ENCODE measurements at regions not wholly inside any gene's neighbourhood (a gene's known extent, or its start where the extent isn't known, plus 50 kb on each side); places are given as distances from the start of the nearest gene placed in this dataset.

- TF ChIP-seq CTCF (conservative IDR thresholded peaks at IDR 0.05) = no peak
- TF ChIP-seq EZH2 (IDR thresholded peaks at IDR 0.05; ENCODE audit: low read depth) = no peak
Measured at GRCh38 chr7:132065989-132066603, 509.7 kb upstream of the PODXL start.
